Stimulated activated naive B cell treated with anti-CD40 and anti-IgM and Interleukin-4, amounts not matched to agents 10 μg/mL and 1 μg/mL and 100 μg/mL, for 72 hours (primary cell): ENCODE measurements at regions not wholly inside any gene's neighbourhood (a gene's known extent, or its start where the extent isn't known, plus 50 kb on each side); places are given as distances from the start of the nearest gene placed in this dataset.

Experiments used
- ATAC-seq, 2 donors: fragments of 150-1000 bp; cut with Tn5 transposase; replicated peaks; 2 replicates each; pipeline ENCODE4 v1.10.0; 2021; ENCODE audit warnings: moderate library complexity in 1 of 2
- DNase-seq: peaks from one replicate; pipeline ENCODE4 v3.0.0; 2021
- H3K27ac Mint-ChIP-seq: one replicate; pipeline ENCODE4 v1.8.0; 2022; ENCODE audit warnings: mild to moderate bottlenecking, mixed read lengths
- H3K27me3 Mint-ChIP-seq, 2 donors: one replicate each; pipeline ENCODE4 v1.8.0; 2022; ENCODE audit warnings: mixed read lengths in 2 of 2
- H3K36me3 Mint-ChIP-seq, 2 donors: one replicate each; pipeline ENCODE4 v1.8.0; 2022; ENCODE audit warnings: mixed read lengths in 2 of 2, mild to moderate bottlenecking in 1 of 2
- H3K4me1 Mint-ChIP-seq, 2 donors: one replicate each; pipeline ENCODE4 v1.8.0; 2022; ENCODE audit warnings: mixed read lengths in 2 of 2, mild to moderate bottlenecking in 1 of 2
- H3K4me3 Mint-ChIP-seq, 2 donors: one replicate each; pipeline ENCODE4 v1.8.0; 2022; ENCODE audit warnings: mild to moderate bottlenecking in 2 of 2, mixed read lengths in 2 of 2, moderate library complexity in 1 of 2
- H3K9me3 Mint-ChIP-seq, 2 donors: one replicate each; pipeline ENCODE4 v1.8.0; 2022; ENCODE audit warnings: mixed read lengths in 2 of 2, mild to moderate bottlenecking in 1 of 2

DNA sequence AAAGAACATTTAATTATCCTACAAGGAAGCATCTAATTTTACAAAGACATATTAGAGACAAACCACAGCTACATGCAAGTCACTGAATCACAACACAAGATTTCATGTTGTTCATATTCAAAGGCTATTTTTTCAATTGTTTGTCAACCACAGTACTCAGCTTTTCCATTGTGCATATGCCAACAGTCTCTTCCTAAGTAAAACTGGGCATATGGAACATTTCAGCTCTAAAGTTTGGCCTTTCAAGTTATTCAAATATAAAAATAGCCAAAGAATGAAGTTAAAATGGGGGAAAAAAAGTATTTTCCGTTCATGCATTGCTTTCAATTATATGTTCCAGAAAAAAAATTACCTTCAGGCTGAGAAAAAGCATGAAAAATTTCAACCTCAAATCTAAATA is 537.9 kb downstream of the PLXDC2 start:
- no peak overlapping the region for H3K4me3 Mint-ChIP-seq
- no peaks in the 10 kb centered on the region for H3K27me3 Mint-ChIP-seq
- no peak for ATAC-seq
- peaks cover 3 to 7% of the 10 kb centered on the region in 2 donors for H3K9me3 Mint-ChIP-seq
- no peaks in the 10 kb centered on the region for H3K4me1 Mint-ChIP-seq
- DNase-seq, result no peak
- no peak overlapping the region for H3K27ac Mint-ChIP-seq
- no peaks in the 10 kb centered on the region for H3K36me3 Mint-ChIP-seq

GRCh38 chr10:20350509-20350908 is 534.3 kb downstream of the PLXDC2 start:
- Mint-ChIP-seq H3K4me3 (no peak overlapping the region), H3K27me3 (no peaks in the 10 kb centered on the region), H3K9me3 (peaks cover 3 to 7% of the 10 kb centered on the region in 2 donors), H3K36me3 (no peaks in the 10 kb centered on the region), H3K27ac (no peak overlapping the region), H3K4me1 (no peaks in the 10 kb centered on the region)
- ATAC-seq, result no peak
- no peak for DNase-seq

DNA sequence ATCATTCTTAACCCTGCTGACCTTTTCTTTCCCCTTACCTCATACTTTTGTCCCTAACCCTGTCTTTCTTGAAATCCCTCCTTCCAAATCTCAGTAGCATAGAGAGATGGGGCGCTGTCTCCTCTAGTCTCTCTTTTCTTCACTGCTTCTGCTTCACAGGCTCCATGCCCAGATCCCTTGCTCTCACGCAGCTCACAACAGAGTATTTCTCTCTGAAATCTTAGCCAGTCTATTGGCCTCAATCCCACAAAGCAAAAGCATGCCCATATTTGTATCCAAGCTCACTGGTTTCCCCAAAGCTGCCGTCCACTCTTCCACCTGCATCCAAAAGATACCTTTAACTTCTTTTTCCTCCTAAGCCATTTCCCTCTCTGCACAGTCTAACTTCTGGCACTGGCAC is 526.8 kb downstream of the PLXDC2 start:
- Mint-ChIP-seq H3K27ac (no peak overlapping the region), H3K27me3 (no peaks in the 10 kb centered on the region), H3K4me3 (no peak overlapping the region), H3K4me1 (no peaks in the 10 kb centered on the region), H3K9me3 (peaks cover 5 to 7% of the 10 kb centered on the region in 2 donors), H3K36me3 (no peaks in the 10 kb centered on the region)
- ATAC-seq (no peak), DNase-seq (no peak)
